Immature natural killer cell (primary cell): ENCODE measurements at regions not wholly inside any gene's neighbourhood (a gene's known extent, or its start where the extent isn't known, plus 50 kb on each side); places are given as distances from the start of the nearest gene placed in this dataset.

ENCODE experiments used
- DNase-seq, 3 donors: peaks; one replicate each; pipeline ENCODE4 v3.0.0; 2022; ENCODE audit warnings: mixed read lengths in 1 of 3
- H3K27ac Mint-ChIP-seq, 6 donors: one replicate each; pipeline ENCODE4 v1.8.0; 2020; ENCODE audit warnings: mixed read lengths in 6 of 6, mild to moderate bottlenecking in 5 of 6, inconsistent platforms in 4 of 6, moderate library complexity in 3 of 6
- H3K27me3 Mint-ChIP-seq, 3 donors: one replicate each; pipeline ENCODE4 v1.8.0; 2020 to 2021; ENCODE audit warnings: low read depth in 3 of 3, mild to moderate bottlenecking in 3 of 3, mixed read lengths in 3 of 3, moderate library complexity in 3 of 3, inconsistent platforms in 1 of 3
- H3K36me3 Mint-ChIP-seq, 3 donors: one replicate each; pipeline ENCODE4 v1.8.0; 2020; ENCODE audit warnings: mixed read lengths in 3 of 3, inconsistent platforms in 2 of 3, mild to moderate bottlenecking in 2 of 3
- H3K4me1 Mint-ChIP-seq, 2 donors: one replicate each; pipeline ENCODE4 v1.8.0; 2020; ENCODE audit warnings: inconsistent platforms in 2 of 2, mild to moderate bottlenecking in 2 of 2, mixed read lengths in 2 of 2, moderate library complexity in 1 of 2
- H3K4me3 Mint-ChIP-seq, 5 donors: one replicate each; pipeline ENCODE4 v1.8.0; 2020; ENCODE audit warnings: mild to moderate bottlenecking in 5 of 5, mixed read lengths in 5 of 5, inconsistent platforms in 3 of 5, moderate library complexity in 3 of 5
- H3K9me3 Mint-ChIP-seq, 6 donors: one replicate each; pipeline ENCODE4 v1.8.0; 2020; ENCODE audit warnings: mild to moderate bottlenecking in 6 of 6, mixed read lengths in 6 of 6, inconsistent platforms in 4 of 6, moderate library complexity in 3 of 6

GRCh38 chr18:39834636-39835035 lies 2120.4 kb upstream of the PIK3C3 start:
- Mint-ChIP-seq H3K27ac (no peak overlapping the region), H3K36me3 (no peaks in the 10 kb centered on the region), H3K9me3 (peaks cover 4 to 20% (median 9%) of the 10 kb centered on the region in 6 donors), H3K4me3 (no peak overlapping the region), H3K27me3 (peaks cover 0 to 1% (median 0%) of the 10 kb centered on the region in 3 donors), H3K4me1 (no peaks in the 10 kb centered on the region)
- DNase-seq, result no peak

- no peak for DNase-seq
- Mint-ChIP-seq H3K27ac (no peak overlapping the region), H3K27me3 (peaks cover 0 to 2% (median 0%) of the 10 kb centered on the region in 3 donors), H3K9me3 (peaks cover 3 to 30% (median 8%) of the 10 kb centered on the region in 6 donors), H3K4me3 (no peak overlapping the region), H3K4me1 (no peaks in the 10 kb centered on the region), H3K36me3 (no peaks in the 10 kb centered on the region)
Measured at GRCh38 chr18:39825485-39826150, 2129.4 kb upstream of the PIK3C3 start.

- Mint-ChIP-seq H3K27me3 (peaks cover 0 to 4% (median 0%) of the 10 kb centered on the region in 3 donors), H3K27ac (no peak overlapping the region), H3K36me3 (peaks cover 0 to 6% (median 0%) of the 10 kb centered on the region in 3 donors), H3K4me3 (no peak overlapping the region), H3K4me1 (no peaks in the 10 kb centered on the region), H3K9me3 (peaks cover 1 to 35% (median 15%) of the 10 kb centered on the region in 6 donors)
- no peak for DNase-seq
Measured at GRCh38 chr18:39806525-39806924, 2148.5 kb upstream of the PIK3C3 start.

DNA sequence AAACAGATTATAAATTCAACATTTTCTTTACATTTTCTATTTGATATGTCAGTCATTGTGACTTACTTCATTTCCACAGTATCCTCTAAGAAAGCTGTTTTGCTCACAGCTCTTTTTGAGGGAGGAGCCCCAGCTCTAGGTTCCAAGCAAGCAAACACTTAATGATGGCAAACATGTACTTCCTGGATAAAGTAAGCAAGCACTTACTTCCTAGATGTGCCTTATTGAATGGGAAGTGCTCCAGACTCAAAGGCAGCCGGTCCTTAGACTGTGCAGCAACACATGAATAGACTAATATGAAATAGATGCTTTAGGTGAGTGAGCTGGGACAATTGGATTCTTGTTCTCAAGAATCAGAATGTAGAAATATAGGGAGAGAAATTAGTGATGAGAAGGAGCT lies 2149.8 kb upstream of the PIK3C3 start:
- DNase-seq, result no peak
- Mint-ChIP-seq H3K4me3 (no peak overlapping the region), H3K36me3 (peaks cover 0 to 6% (median 0%) of the 10 kb centered on the region in 3 donors), H3K9me3 (peaks cover under 1 to 30% (median 12%) of the 10 kb centered on the region in 6 donors), H3K27ac (no peak overlapping the region), H3K4me1 (peaks cover under 1 to 5% of the 10 kb centered on the region in 2 donors), H3K27me3 (peaks cover 0 to 4% (median 0%) of the 10 kb centered on the region in 3 donors)

GRCh38 chr18:39802648-39803229 lies 2152.3 kb upstream of the PIK3C3 start:
- H3K27ac Mint-ChIP-seq, result no peak overlapping the region
- peaks cover 0 to 40% (median 10%) of the 10 kb centered on the region in 6 donors for H3K9me3 Mint-ChIP-seq
- DNase-seq, result no peak
- no peaks in the 10 kb centered on the region for H3K27me3 Mint-ChIP-seq
- H3K4me3 Mint-ChIP-seq, result no peak overlapping the region
- H3K4me1 Mint-ChIP-seq, result peaks cover 10 to 16% of the 10 kb centered on the region in 2 donors
- peaks cover 0 to 6% (median 0%) of the 10 kb centered on the region in 3 donors for H3K36me3 Mint-ChIP-seq

- Mint-ChIP-seq H3K9me3 (peaks cover 0 to 40% (median 10%) of the 10 kb centered on the region in 6 donors), H3K4me1 (peaks cover 10 to 16% of the 10 kb centered on the region in 2 donors), H3K36me3 (peaks cover 0 to 6% (median 0%) of the 10 kb centered on the region in 3 donors), H3K27me3 (no peaks in the 10 kb centered on the region), H3K27ac (no peak overlapping the region), H3K4me3 (no peak overlapping the region)
- no peak for DNase-seq
Measured at GRCh38 chr18:39801848-39802247, 2153.2 kb upstream of the PIK3C3 start.

- H3K4me1 Mint-ChIP-seq, result peaks cover 10 to 16% of the 10 kb centered on the region in 2 donors
- no peaks in the 10 kb centered on the region for H3K27me3 Mint-ChIP-seq
- no peak for DNase-seq
- no peak overlapping the region for H3K4me3 Mint-ChIP-seq
- H3K27ac Mint-ChIP-seq, result no peak overlapping the region
- peaks cover 0 to 33% (median 9%) of the 10 kb centered on the region in 6 donors for H3K9me3 Mint-ChIP-seq
- peaks cover 0 to 6% (median 0%) of the 10 kb centered on the region in 3 donors for H3K36me3 Mint-ChIP-seq
Measured at GRCh38 chr18:39801010-39801409, 2154.0 kb upstream of the PIK3C3 start.

- peak overlapping the region in 4 of 5 donors; percentile 29 to 72 (median 58) for H3K4me3 Mint-ChIP-seq
- H3K27ac Mint-ChIP-seq, result no peak overlapping the region
- H3K36me3 Mint-ChIP-seq, result peaks cover 0 to 5% (median 0%) of the 10 kb centered on the region in 3 donors
- H3K9me3 Mint-ChIP-seq, result peaks cover 2 to 39% (median 7%) of the 10 kb centered on the region in 6 donors
- no peaks in the 10 kb centered on the region for H3K27me3 Mint-ChIP-seq
- peaks cover 11 to 16% of the 10 kb centered on the region in 2 donors for H3K4me1 Mint-ChIP-seq
- no peak for DNase-seq
Measured at GRCh38 chr18:39799006-39799405, 2156.0 kb upstream of the PIK3C3 start.

DNA sequence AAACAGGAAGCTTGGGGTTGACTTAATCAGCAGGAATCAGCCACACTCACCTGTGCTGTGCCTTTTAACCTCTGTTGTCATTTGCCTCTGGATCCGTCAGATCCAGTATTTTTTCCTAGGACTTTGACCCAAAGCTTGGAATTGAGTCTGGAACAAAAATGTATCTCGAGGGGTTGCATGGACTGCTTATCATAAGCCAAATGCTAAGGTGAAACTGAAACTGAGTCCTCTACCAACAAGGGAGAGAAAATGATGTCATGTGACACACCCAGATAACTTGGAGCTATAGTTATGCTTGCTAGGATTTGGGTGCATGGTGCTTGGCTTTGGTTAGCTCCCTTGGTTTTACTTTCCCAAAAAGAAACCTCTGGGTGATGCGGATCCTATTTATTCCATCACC lies 2158.6 kb upstream of the PIK3C3 start:
- Mint-ChIP-seq H3K9me3 (peaks cover 4 to 53% (median 6%) of the 10 kb centered on the region in 6 donors), H3K4me1 (peaks cover 11 to 16% of the 10 kb centered on the region in 2 donors), H3K4me3 (no peak overlapping the region), H3K27me3 (peaks cover 0 to 2% (median 1%) of the 10 kb centered on the region in 3 donors), H3K36me3 (peaks cover 0 to 12% (median 0%) of the 10 kb centered on the region in 3 donors), H3K27ac (no peak overlapping the region)
- no peak for DNase-seq

GRCh38 chr18:39795350-39795749 lies 2159.7 kb upstream of the PIK3C3 start:
- Mint-ChIP-seq H3K4me3 (no peak overlapping the region), H3K4me1 (peaks cover 11 to 12% of the 10 kb centered on the region in 2 donors), H3K27ac (peak overlapping the region in 1 of 6 donors; percentile 56), H3K9me3 (peaks cover 3 to 50% (median 5%) of the 10 kb centered on the region in 6 donors), H3K36me3 (peaks cover 0 to 12% (median 0%) of the 10 kb centered on the region in 3 donors), H3K27me3 (peaks cover 0 to 2% (median 1%) of the 10 kb centered on the region in 3 donors)
- DNase-seq, result no peak

DNA sequence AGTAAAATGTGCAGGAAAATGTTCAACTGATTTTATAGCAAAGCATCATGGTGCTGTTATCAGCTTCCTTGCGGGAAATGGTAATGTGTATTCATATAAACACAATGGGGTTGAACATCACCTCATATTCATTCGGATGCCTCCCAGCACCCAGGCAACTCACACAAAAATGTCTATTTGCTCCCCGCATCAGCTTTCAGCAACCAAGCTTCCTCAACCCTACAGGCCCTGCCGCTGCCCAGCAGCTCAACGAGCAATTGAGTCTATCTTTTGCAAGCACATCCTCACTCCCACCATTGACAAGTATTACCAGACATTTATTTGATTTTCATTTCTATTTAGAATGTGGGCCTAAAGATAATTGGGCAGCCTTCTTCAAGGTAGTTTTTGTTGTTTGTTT lies 2161.4 kb upstream of the PIK3C3 start:
- Mint-ChIP-seq H3K9me3 (peaks cover 3 to 46% (median 5%) of the 10 kb centered on the region in 6 donors), H3K27ac (no peak overlapping the region), H3K36me3 (peaks cover 0 to 12% (median 0%) of the 10 kb centered on the region in 3 donors), H3K4me3 (no peak overlapping the region), H3K4me1 (peaks cover 1 to 3% of the 10 kb centered on the region in 2 donors), H3K27me3 (peaks cover 0 to 2% (median 1%) of the 10 kb centered on the region in 3 donors)
- no peak for DNase-seq

- DNase-seq, result no peak
- H3K4me1 Mint-ChIP-seq, result no peaks in the 10 kb centered on the region
- H3K27ac Mint-ChIP-seq, result no peak overlapping the region
- peaks cover 0 to 2% (median 1%) of the 10 kb centered on the region in 3 donors for H3K27me3 Mint-ChIP-seq
- H3K36me3 Mint-ChIP-seq, result peaks cover 0 to 8% (median 0%) of the 10 kb centered on the region in 3 donors
- peaks cover 1 to 27% (median 7%) of the 10 kb centered on the region in 6 donors for H3K9me3 Mint-ChIP-seq
- no peak overlapping the region for H3K4me3 Mint-ChIP-seq
Measured at GRCh38 chr18:39788383-39788782, 2166.7 kb upstream of the PIK3C3 start.

DNA sequence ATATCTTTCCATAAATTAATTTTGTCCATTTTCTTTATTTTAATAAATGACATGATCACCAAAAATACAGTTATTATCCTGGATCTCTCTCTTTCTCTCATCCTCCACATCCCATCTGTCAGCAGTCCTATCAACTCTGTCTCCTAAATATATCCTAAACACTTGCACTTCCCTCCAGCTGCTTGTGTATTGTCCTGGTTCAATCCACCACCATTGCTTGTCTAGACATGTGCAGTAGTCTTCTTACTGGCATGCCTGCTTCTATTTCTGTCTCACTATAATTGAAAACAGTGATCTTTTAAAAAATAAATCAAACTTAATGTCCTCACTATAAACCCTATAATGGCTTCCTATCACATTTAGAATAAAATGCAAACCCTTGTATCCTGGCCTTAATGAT lies 2168.6 kb upstream of the PIK3C3 start:
- no peaks in the 10 kb centered on the region for H3K4me1 Mint-ChIP-seq
- H3K4me3 Mint-ChIP-seq, result no peak overlapping the region
- H3K9me3 Mint-ChIP-seq, result peaks cover 1 to 17% (median 5%) of the 10 kb centered on the region in 6 donors
- DNase-seq, result no peak
- no peaks in the 10 kb centered on the region for H3K27me3 Mint-ChIP-seq
- no peaks in the 10 kb centered on the region for H3K36me3 Mint-ChIP-seq
- H3K27ac Mint-ChIP-seq, result no peak overlapping the region

- Mint-ChIP-seq H3K27ac (no peak overlapping the region), H3K27me3 (no peaks in the 10 kb centered on the region), H3K9me3 (peaks cover 1 to 25% (median 6%) of the 10 kb centered on the region in 6 donors), H3K4me3 (no peak overlapping the region), H3K4me1 (no peaks in the 10 kb centered on the region), H3K36me3 (no peaks in the 10 kb centered on the region)
- no peak for DNase-seq
Measured at GRCh38 chr18:39784541-39784940, 2170.5 kb upstream of the PIK3C3 start.
